GM12878 (cell line): ENCODE measurements at regions not wholly inside any gene's neighbourhood (a gene's known extent, or its start where the extent isn't known, plus 50 kb on each side); places are given as distances from the start of the nearest gene placed in this dataset.

Experiments
- ATAC-seq: fragments of 200-7000 bp; cut with Tn5 transposase; 3 replicates; pipeline ENCODE4 v1.9.1; 2020; ENCODE audit warnings: mild to moderate bottlenecking, moderate library complexity
- BruUV-seq: library from RNA; stranded (reverse); fragments of 400-500 nt; replicated peaks from 2 replicates; lab custom pipeline; 2021; lab: Mats Ljungman, UMichigan
- CTCF ChIA-PET: fragments of 300-600 bp; sonication (Branson Sonifier 250); formaldehyde crosslinking; extraction: SDS; loops from one replicate; lab custom pipeline; 2021; ENCODE audit warnings: inconsistent platforms; lab: Yijun Ruan, JAX
- POLR2A ChIA-PET: fragments of 350-600 bp; formaldehyde crosslinking; extraction: SDS; loops from one replicate; lab custom pipeline; 2021; ENCODE audit warnings: inconsistent platforms; lab: Charles Lee
- RAD21 ChIA-PET: fragments of 300-600 bp; sonication (Branson Sonifier 250); formaldehyde crosslinking; loops from one replicate; lab custom pipeline; 2023; ENCODE audit warnings: antibody characterized with exemption; ENCODE audit not compliant: unreplicated experiment; lab: Charles Lee
- SMC1A ChIA-PET: fragments of 300-600 bp; sonication (Branson Sonifier 250); formaldehyde crosslinking; loops from one replicate; lab custom pipeline; 2023; ENCODE audit not compliant: unreplicated experiment, uncharacterized antibody; lab: Charles Lee
- DNase-seq: peaks from one replicate; pipeline ENCODE4 v3.0.0-alpha.2; 2011; ENCODE audit warnings: low read depth, low spot score
- FAIRE-seq: peaks from 3 replicates; lab custom pipeline; 2011; peaks lifted over from hg19 to GRCh38; lab: Jason Lieb, UNC
- H2AFZ ChIP-seq: 2 replicates; pipeline ENCODE4 v1.6.0; 2011; ENCODE audit warnings: low read depth, low read length, control low read depth; ENCODE audit not compliant: control insufficient read depth
- H3K27ac ChIP-seq: 2 replicates; pipeline ENCODE4 v1.5.1; 2011; ENCODE audit warnings: control low read depth; ENCODE audit not compliant: control insufficient read depth, insufficient read depth
- H3K27me3 ChIP-seq, 2 experiments: replicated peaks in 1 of 2; 2 replicates each; pipeline versions ENCODE4 v1.6.0 to v1.6.1; 2011; ENCODE audit warnings: low read length in 1 of 2; ENCODE audit not compliant: control insufficient read depth in 2 of 2, insufficient read depth in 2 of 2
- H3K36me3 ChIP-seq, 2 experiments: 2 replicates each; pipeline ENCODE4 v1.5.1; 2011; ENCODE audit warnings: low read length in 1 of 2; ENCODE audit not compliant: control insufficient read depth in 2 of 2, insufficient read depth in 2 of 2
- H3K4me1 ChIP-seq: 2 replicates; pipeline ENCODE4 v1.6.1; 2011; ENCODE audit warnings: mild to moderate bottlenecking, low read length, moderate library complexity, mixed read lengths; ENCODE audit not compliant: control insufficient read depth, insufficient read depth
- H3K4me2 ChIP-seq: 2 replicates; pipeline ENCODE4 v1.6.0; 2011; ENCODE audit warnings: control low read depth; ENCODE audit not compliant: control insufficient read depth, insufficient read depth
- H3K4me3 ChIP-seq: fragments of 200-600 bp; sonication (generic); 2 replicates; pipeline ENCODE4 v1.5.1; 2016
- H3K79me2 ChIP-seq: 2 replicates; pipeline ENCODE4 v1.6.0; 2011; ENCODE audit warnings: low read length; ENCODE audit not compliant: control insufficient read depth, insufficient read depth
- H3K9ac ChIP-seq: 2 replicates; pipeline ENCODE4 v1.8.0; 2011; ENCODE audit warnings: low read length, control low read depth, mixed read lengths; ENCODE audit not compliant: control insufficient read depth, insufficient read depth
- H3K9me3 ChIP-seq: replicated peaks from 3 replicates; pipeline ENCODE4 v1.5.1; 2011; ENCODE audit warnings: mild to moderate bottlenecking, low read length; ENCODE audit not compliant: control insufficient read depth, insufficient read depth
- H4K20me1 ChIP-seq: 2 replicates; pipeline ENCODE4 v1.6.0; 2011; ENCODE audit not compliant: control insufficient read depth, insufficient read depth
- ATF2 ChIP-seq: IDR thresholded peaks from 2 replicates; pipeline ENCODE4 v1.6.1; 2012; ENCODE audit warnings: low read length, inconsistent platforms
- BRCA1 ChIP-seq: IDR thresholded peaks from 2 replicates; pipeline ENCODE4 v1.6.1; 2011; ENCODE audit warnings: low read depth, low read length, improper control_type of control experiment
- CREB1 ChIP-seq: IDR thresholded peaks from 2 replicates; pipeline ENCODE4 v1.6.1; 2012; ENCODE audit warnings: low read depth, mild to moderate bottlenecking, inconsistent platforms
- GABPA ChIP-seq: IDR thresholded peaks from 2 replicates; pipeline ENCODE4 v1.6.1; 2014; ENCODE audit warnings: antibody characterized with exemption, low read depth, mild to moderate bottlenecking, inconsistent platforms
- LARP7 ChIP-seq: fragments of 450-650 bp; IDR thresholded peaks from 2 replicates; pipeline ENCODE4 v1.6.1; 2017; ENCODE audit warnings: mild to moderate bottlenecking
- MYC ChIP-seq: IDR thresholded peaks from 2 replicates; pipeline ENCODE4 v1.6.1; 2011; ENCODE audit warnings: mild to moderate bottlenecking, low read length, moderate library complexity, inconsistent platforms; ENCODE audit not compliant: insufficient read depth, insufficient replicate concordance, insufficient read length, severe bottlenecking
- PKNOX1 ChIP-seq: fragments of 450-650 bp; IDR thresholded peaks from 2 replicates; pipeline ENCODE4 v1.6.1; 2016; ENCODE audit warnings: mild to moderate bottlenecking
- REST ChIP-seq: IDR thresholded peaks from 2 replicates; pipeline ENCODE4 v1.6.1; 2012; ENCODE audit warnings: mild to moderate bottlenecking, low read depth, low read length
- SPI1 ChIP-seq: IDR thresholded peaks from 2 replicates; pipeline ENCODE4 v1.6.1; 2011; ENCODE audit warnings: low read depth, mild to moderate bottlenecking, low read length, moderate library complexity, borderline replicate concordance; ENCODE audit not compliant: insufficient read depth
- ZBTB11 ChIP-seq: fragments of 450-650 bp; formaldehyde crosslinking; IDR thresholded peaks from 2 replicates; pipeline ENCODE4 v1.5.0; 2022; ENCODE audit warnings: mild to moderate bottlenecking, missing genetic modification characterization
- WGBS: methylation state at CpG from one replicate; pipeline ENCODE4 v1.1.6; 2016; ENCODE audit warnings: low lambda C conversion rate; ENCODE audit not compliant: insufficient replicate concordance, insufficient coverage; ENCODE audit errors: missing lambda C conversion rate; 5-methylcytosine and 5-hydroxymethylcytosine counted together
- in situ Hi-C: fragments of 300-500 bp; cut with MboI; formaldehyde crosslinking; loops from 9 replicates; pipeline ENCODE4 v1.14.3; 2018; ENCODE audit warnings: mixed read lengths
- intact Hi-C: fragments of 100-400 bp; cut with micrococcal nuclease; formaldehyde crosslinking; loops from one replicate; pipeline ENCODE4 v1.14.2; 2022; ENCODE audit not compliant: unreplicated experiment
- TF ChIP-seq, protein P1 (sequence below): fragments of 150-350 bp; IDR thresholded peaks from 2 replicates; pipeline ENCODE4 v1.6.1; 2014; ENCODE audit warnings: mild to moderate bottlenecking, low read depth, low read length

- TF ChIP-seq ZBTB11 (CRISPR knock-in tag), result no peak
- no peak for TF ChIP-seq BRCA1
- TF ChIP-seq, all 136 proteins: peak for 0
Measured at GRCh38 chr5:58121391-58121790, 338.5 kb downstream of the PLK2 start (continued).

- Histone ChIP-seq H3K36me3 (no peaks in the 10 kb centered on the region), H3K4me1 (no peaks in the 10 kb centered on the region), H3K27ac (no peak overlapping the region), H2AFZ (no peak overlapping the region), H3K79me2 (no peaks in the 10 kb centered on the region), H3K4me3 (no peak overlapping the region), H3K4me2 (no peak overlapping the region), H3K9me3 (no peaks in the 10 kb centered on the region), H3K9ac (no peak overlapping the region), H4K20me1 (no peaks in the 10 kb centered on the region), H3K27me3 (peaks cover 0 to 4% of the 10 kb centered on the region in 2 experiments; a peak in 1 of 4 replicates)
- SMC1A ChIA-PET, result no interaction called here
- no TSS peak for BruUV-seq
- FAIRE-seq (no peak), DNase-seq (no peak), ATAC-seq (no peak)
- WGBS, result 55% methylated on average over 2 of the region's 2 CpGs
- RAD21 ChIA-PET, result no interaction called here
- in situ Hi-C loops (no loop called here), intact Hi-C loops (no loop called here)
- POLR2A ChIA-PET, result no interaction called here
- TF ChIP-seq PKNOX1 (no peak), LARP7 (no peak), MYC (no peak), SPI1 (no peak), CREB1 (no peak), GABPA (no peak), REST (no peak), ATF2 (no peak)
- TF ChIP-seq, protein P1, sequence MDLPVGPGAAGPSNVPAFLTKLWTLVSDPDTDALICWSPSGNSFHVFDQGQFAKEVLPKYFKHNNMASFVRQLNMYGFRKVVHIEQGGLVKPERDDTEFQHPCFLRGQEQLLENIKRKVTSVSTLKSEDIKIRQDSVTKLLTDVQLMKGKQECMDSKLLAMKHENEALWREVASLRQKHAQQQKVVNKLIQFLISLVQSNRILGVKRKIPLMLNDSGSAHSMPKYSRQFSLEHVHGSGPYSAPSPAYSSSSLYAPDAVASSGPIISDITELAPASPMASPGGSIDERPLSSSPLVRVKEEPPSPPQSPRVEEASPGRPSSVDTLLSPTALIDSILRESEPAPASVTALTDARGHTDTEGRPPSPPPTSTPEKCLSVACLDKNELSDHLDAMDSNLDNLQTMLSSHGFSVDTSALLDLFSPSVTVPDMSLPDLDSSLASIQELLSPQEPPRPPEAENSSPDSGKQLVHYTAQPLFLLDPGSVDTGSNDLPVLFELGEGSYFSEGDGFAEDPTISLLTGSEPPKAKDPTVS, result no peak
- CTCF ChIA-PET, result no interaction called here
Measured at GRCh38 chr5:58117542-58117941, 342.3 kb downstream of the PLK2 start.
